ENCODE measurements at regions not wholly inside any gene's neighbourhood (a gene's known extent, or its start where the extent isn't known, plus 50 kb on each side); places are given as distances from the start of the nearest gene placed in this dataset.

DNA sequence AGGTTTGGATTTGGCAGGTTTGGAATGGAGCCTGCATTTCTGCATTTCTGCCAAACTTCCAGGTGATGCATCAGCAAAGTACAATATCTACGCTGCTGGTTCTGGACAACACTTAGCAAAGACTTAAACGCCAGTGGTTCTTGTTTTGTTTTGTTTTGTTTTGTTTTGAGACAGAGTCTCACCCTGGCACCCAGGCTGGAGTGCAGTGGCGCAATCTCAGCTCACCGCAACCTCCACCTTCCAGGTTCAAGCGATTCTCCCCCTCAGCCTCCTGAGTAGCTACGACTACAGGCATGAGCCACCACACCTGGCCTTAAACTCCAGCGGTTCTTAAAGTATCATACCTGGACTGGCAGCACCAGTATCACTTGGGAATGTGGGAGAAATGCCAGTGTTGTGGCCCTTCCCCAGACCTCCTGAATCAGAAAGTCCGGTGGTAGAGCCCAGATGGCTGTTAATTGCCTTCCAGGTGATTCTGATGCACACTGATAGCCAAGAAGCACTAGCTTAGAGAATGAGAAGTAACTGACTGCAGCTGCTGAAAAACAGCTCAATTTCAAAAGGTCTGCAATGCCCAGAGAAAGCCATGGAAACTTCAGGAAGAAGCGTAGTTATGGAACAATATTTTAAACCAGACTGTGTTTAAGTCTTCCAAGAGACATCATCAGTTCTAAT lies 114.8 kb upstream of the FOXN3 start:
- in situ Hi-C loops (cut with MboI): no loop called here
- Histone ChIP-seq H3K27me3 (ENCODE audit: control insufficient read depth in 2 of 2, insufficient read depth in 2 of 2, low read length in 2 of 2) (no peaks in the 10 kb centered on the region), H3K4me1 (replicated peaks in 1 of 2; ENCODE audit: control insufficient read depth in 2 of 2, insufficient read depth in 2 of 2, low read length in 2 of 2) (no peaks in the 10 kb centered on the region), H3K9me1 (ENCODE audit: control insufficient read depth, insufficient read depth, low read length) (no peaks in the 10 kb centered on the region), H3K36me3 (ENCODE audit: control insufficient read depth, insufficient read depth, low read length) (no peaks in the 10 kb centered on the region), H3K79me2 (ENCODE audit: control insufficient read depth, insufficient read depth, low read length) (no peaks in the 10 kb centered on the region), H2AFZ (ENCODE audit: low read depth, low read length) (no peak overlapping the region), H3K27ac (ENCODE audit: extremely low read depth, low read depth, low read length) (no peak overlapping the region), H3K9ac (ENCODE audit: insufficient read depth in 1 of 2, low read depth in 2 of 2, low read length in 2 of 2) (no peak overlapping the region), H3K4me2 (ENCODE audit: insufficient read depth, low read length) (no peak overlapping the region), H4K20me1 (replicated peaks; ENCODE audit: control insufficient read depth, insufficient read depth, low read length) (no peaks in the 10 kb centered on the region), H3K4me3 (no peak overlapping the region), H3K9me3 (replicated peaks; ENCODE audit: control insufficient read depth, insufficient read depth, low read depth, low read length) (no peaks in the 10 kb centered on the region)
- no TSS peak for BruUV-seq (replicated peaks)
- 2% methylated on average over 9 of the region's 9 CpGs for WGBS (ENCODE audit: insufficient coverage, low coverage, missing lambda C conversion rate)
- DNase-seq (ENCODE audit: extremely low read depth in 1 of 4, low spot score in 3 of 4) (no peak), ATAC-seq (no peak), FAIRE-seq (no peak)
- POLR2A ChIA-PET: no interaction called here
- TF ChIP-seq BCL6 (CRISPR knock-in tag; IDR thresholded peaks at IDR 0.05) (no peak), HNRNPH1 (optimal IDR thresholded peaks at IDR 0.05; ENCODE audit: low read depth, low read length) (no peak), ASH1L (IDR thresholded peaks at IDR 0.05; ENCODE audit: borderline replicate concordance, low read depth, partially characterized antibody) (no peak), ZBTB17 (CRISPR knock-in tag; IDR thresholded peaks at IDR 0.05) (no peak), NFE2L1 (tag; IDR thresholded peaks at IDR 0.05; ENCODE audit: borderline replicate concordance, low read depth) (no peak)
- TF ChIP-seq, protein P1, sequence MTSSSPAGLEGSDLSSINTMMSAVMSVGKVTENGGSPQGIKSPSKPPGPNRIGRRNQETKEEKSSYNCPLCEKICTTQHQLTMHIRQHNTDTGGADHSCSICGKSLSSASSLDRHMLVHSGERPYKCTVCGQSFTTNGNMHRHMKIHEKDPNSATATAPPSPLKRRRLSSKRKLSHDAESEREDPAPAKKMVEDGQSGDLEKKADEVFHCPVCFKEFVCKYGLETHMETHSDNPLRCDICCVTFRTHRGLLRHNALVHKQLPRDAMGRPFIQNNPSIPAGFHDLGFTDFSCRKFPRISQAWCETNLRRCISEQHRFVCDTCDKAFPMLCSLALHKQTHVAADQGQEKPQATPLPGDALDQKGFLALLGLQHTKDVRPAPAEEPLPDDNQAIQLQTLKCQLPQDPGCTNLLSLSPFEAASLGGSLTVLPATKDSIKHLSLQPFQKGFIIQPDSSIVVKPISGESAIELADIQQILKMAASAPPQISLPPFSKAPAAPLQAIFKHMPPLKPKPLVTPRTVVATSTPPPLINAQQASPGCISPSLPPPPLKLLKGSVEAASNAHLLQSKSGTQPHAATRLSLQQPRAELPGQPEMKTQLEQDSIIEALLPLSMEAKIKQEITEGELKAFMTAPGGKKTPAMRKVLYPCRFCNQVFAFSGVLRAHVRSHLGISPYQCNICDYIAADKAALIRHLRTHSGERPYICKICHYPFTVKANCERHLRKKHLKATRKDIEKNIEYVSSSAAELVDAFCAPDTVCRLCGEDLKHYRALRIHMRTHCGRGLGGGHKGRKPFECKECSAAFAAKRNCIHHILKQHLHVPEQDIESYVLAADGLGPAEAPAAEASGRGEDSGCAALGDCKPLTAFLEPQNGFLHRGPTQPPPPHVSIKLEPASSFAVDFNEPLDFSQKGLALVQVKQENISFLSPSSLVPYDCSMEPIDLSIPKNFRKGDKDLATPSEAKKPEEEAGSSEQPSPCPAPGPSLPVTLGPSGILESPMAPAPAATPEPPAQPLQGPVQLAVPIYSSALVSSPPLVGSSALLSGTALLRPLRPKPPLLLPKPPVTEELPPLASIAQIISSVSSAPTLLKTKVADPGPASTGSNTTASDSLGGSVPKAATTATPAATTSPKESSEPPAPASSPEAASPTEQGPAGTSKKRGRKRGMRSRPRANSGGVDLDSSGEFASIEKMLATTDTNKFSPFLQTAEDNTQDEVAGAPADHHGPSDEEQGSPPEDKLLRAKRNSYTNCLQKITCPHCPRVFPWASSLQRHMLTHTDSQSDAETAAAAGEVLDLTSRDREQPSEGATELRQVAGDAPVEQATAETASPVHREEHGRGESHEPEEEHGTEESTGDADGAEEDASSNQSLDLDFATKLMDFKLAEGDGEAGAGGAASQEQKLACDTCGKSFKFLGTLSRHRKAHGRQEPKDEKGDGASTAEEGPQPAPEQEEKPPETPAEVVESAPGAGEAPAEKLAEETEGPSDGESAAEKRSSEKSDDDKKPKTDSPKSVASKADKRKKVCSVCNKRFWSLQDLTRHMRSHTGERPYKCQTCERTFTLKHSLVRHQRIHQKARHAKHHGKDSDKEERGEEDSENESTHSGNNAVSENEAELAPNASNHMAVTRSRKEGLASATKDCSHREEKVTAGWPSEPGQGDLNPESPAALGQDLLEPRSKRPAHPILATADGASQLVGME (CRISPR knock-in tag; IDR thresholded peaks at IDR 0.05): no peak
- CTCF ChIA-PET (ENCODE audit: low intra/inter-chr PET ratio): no interaction called here
- intact Hi-C loops (cut with micrococcal nuclease): no loop called here
